Neutrophil (primary cell): ENCODE measurements at regions not wholly inside any gene's neighbourhood (a gene's known extent, or its start where the extent isn't known, plus 50 kb on each side); places are given as distances from the start of the nearest gene placed in this dataset.

Source experiments
- H3K27ac ChIP-seq: fragments of 200-600 bp; sonication (generic); 2 replicates; pipeline ENCODE4 v1.5.1; 2016; ENCODE audit warnings: mild to moderate bottlenecking, moderate library complexity
- H3K27me3 ChIP-seq: fragments of 200-600 bp; sonication (generic); 2 replicates; pipeline ENCODE4 v1.6.0; 2016; ENCODE audit warnings: mild to moderate bottlenecking
- H3K36me3 ChIP-seq: fragments of 200-600 bp; sonication (generic); 2 replicates; pipeline ENCODE4 v1.5.1; 2017
- H3K4me1 ChIP-seq, 2 experiments: fragments of 200-600 bp in 1 of 2; sonication (generic) in 1 of 2; 1 replicate in 1 of 2; 2 replicates in 1 of 2; pipeline versions ENCODE4 v1.5.1 to v1.6.1; 2013 to 2016; ENCODE audit warnings: low read depth in 1 of 2, low read length in 1 of 2, mild to moderate bottlenecking in 1 of 2, moderate library complexity in 1 of 2; ENCODE audit not compliant: control insufficient read depth in 1 of 2, insufficient read depth in 1 of 2
- H3K4me3 ChIP-seq, 2 experiments: fragments of 200-600 bp in 1 of 2; sonication (generic) in 1 of 2; 1 replicate in 1 of 2; 2 replicates in 1 of 2; pipeline ENCODE4 v1.5.1; 2013 to 2016; ENCODE audit warnings: low read depth in 1 of 2, low read length in 1 of 2, mild to moderate bottlenecking in 1 of 2, moderate library complexity in 1 of 2
- H3K9me3 ChIP-seq: fragments of 200-600 bp; sonication (generic); 2 replicates; pipeline ENCODE4 v1.5.1; 2016
- CTCF ChIP-seq: fragments of 200-600 bp; sonication (generic); IDR thresholded peaks from 2 replicates; pipeline ENCODE4 v1.5.1; 2016; ENCODE audit warnings: antibody characterized with exemption

GRCh38 chr1:10943041-10943440, 69.4 kb upstream of the TARDBP start:
- Histone ChIP-seq H3K36me3 (no peaks in the 10 kb centered on the region), H3K4me3 (no peak overlapping the region), H3K4me1 (no peaks in the 10 kb centered on the region), H3K27me3 (peaks cover 63% of the 10 kb centered on the region), H3K27ac (no peak overlapping the region), H3K9me3 (no peaks in the 10 kb centered on the region)
- no peak for TF ChIP-seq CTCF

GRCh38 chr1:10943991-10944730, 68.3 kb upstream of the TARDBP start:
- Histone ChIP-seq H3K4me1 (no peaks in the 10 kb centered on the region), H3K27me3 (peaks cover 63% of the 10 kb centered on the region), H3K9me3 (no peaks in the 10 kb centered on the region), H3K27ac (no peak overlapping the region), H3K36me3 (no peaks in the 10 kb centered on the region), H3K4me3 (no peak overlapping the region)
- TF ChIP-seq CTCF, result no peak

- Histone ChIP-seq H3K4me1 (no peaks in the 10 kb centered on the region), H3K4me3 (no peak overlapping the region), H3K27me3 (peaks cover 46% of the 10 kb centered on the region), H3K27ac (no peak overlapping the region), H3K36me3 (no peaks in the 10 kb centered on the region), H3K9me3 (no peaks in the 10 kb centered on the region)
- TF ChIP-seq CTCF, result no peak
Measured at GRCh38 chr1:10945991-10946509, 66.4 kb upstream of the TARDBP start.

- no peak overlapping the region for H3K4me3 ChIP-seq
- no peaks in the 10 kb centered on the region for H3K9me3 ChIP-seq
- peaks cover 38% of the 10 kb centered on the region for H3K27me3 ChIP-seq
- H3K4me1 ChIP-seq, result no peaks in the 10 kb centered on the region
- TF ChIP-seq CTCF, result no peak
- no peak overlapping the region for H3K27ac ChIP-seq
- H3K36me3 ChIP-seq, result no peaks in the 10 kb centered on the region
Measured at GRCh38 chr1:10947181-10947580, 65.3 kb upstream of the TARDBP start.

- Histone ChIP-seq H3K4me3 (no peak overlapping the region), H3K4me1 (no peaks in the 10 kb centered on the region), H3K27me3 (peaks cover 31% of the 10 kb centered on the region), H3K27ac (no peak overlapping the region), H3K36me3 (no peaks in the 10 kb centered on the region), H3K9me3 (no peaks in the 10 kb centered on the region)
- TF ChIP-seq CTCF, result no peak
Measured at GRCh38 chr1:10947691-10948462, 64.6 kb upstream of the TARDBP start.
